Kidney (tissue), 13 donors: ENCODE measurements at regions not wholly inside any gene's neighbourhood (a gene's known extent, or its start where the extent isn't known, plus 50 kb on each side); places are given as distances from the start of the nearest gene placed in this dataset.

Experiments
- DNase-seq, 5 donors: peaks; one replicate each; pipeline ENCODE4 v3.0.0-alpha.2; 2013 to 2020
- FAIRE-seq: peaks from 2 replicates; lab custom pipeline; 2012; peaks lifted over from hg19 to GRCh38; lab: Jason Lieb, UNC
- H3K27ac ChIP-seq, 2 donors: one replicate each; pipeline ENCODE4 v1.7.0; 2013; ENCODE audit warnings: low read depth in 2 of 2, low read length in 2 of 2, inconsistent platforms in 1 of 2
- H3K27me3 ChIP-seq: one replicate; pipeline ENCODE4 v1.7.1; 2013; ENCODE audit warnings: low read length, inconsistent platforms; ENCODE audit not compliant: control insufficient read depth, insufficient read depth
- H3K36me3 ChIP-seq, 3 donors: one replicate each; pipeline versions ENCODE4 v1.7.0 to v1.7.1; 2013; ENCODE audit warnings: low read length in 3 of 3, control low read depth in 1 of 3, inconsistent platforms in 1 of 3; ENCODE audit not compliant: insufficient read depth in 3 of 3, control insufficient read depth in 2 of 3
- H3K4me1 ChIP-seq, 3 donors: one replicate each; pipeline versions ENCODE4 v1.7.0 to v1.7.1; 2013; ENCODE audit warnings: low read length in 3 of 3, inconsistent platforms in 1 of 3, low read depth in 1 of 3; ENCODE audit not compliant: control insufficient read depth in 2 of 3, insufficient read depth in 2 of 3
- H3K4me3 ChIP-seq, 3 donors: one replicate each; pipeline versions ENCODE4 v1.7.0 to v1.8.1; 2013; ENCODE audit warnings: low read length in 3 of 3, control low read depth in 1 of 3, inconsistent platforms in 1 of 3
- H3K9ac ChIP-seq, 3 donors: one replicate each; pipeline versions ENCODE4 v1.7.0 to v1.7.1; 2013; ENCODE audit warnings: low read length in 3 of 3, control low read depth in 1 of 3, inconsistent platforms in 1 of 3
- H3K9me3 ChIP-seq, 3 donors: one replicate each; pipeline versions ENCODE4 v1.7.0 to v1.7.1; 2013; ENCODE audit warnings: low read length in 3 of 3, control low read depth in 1 of 3, inconsistent platforms in 1 of 3; ENCODE audit not compliant: control insufficient read depth in 2 of 3, insufficient read depth in 1 of 3
- CTCF ChIP-seq: IDR thresholded peaks from 3 replicates; pipeline ENCODE4 v1.5.1; 2012; ENCODE audit warnings: mild to moderate bottlenecking, moderate library complexity, borderline replicate concordance; ENCODE audit not compliant: insufficient read depth; ENCODE audit errors: extremely low read depth
- intact Hi-C: fragments of 100-400 bp; cut with DNase I; formaldehyde crosslinking; loops from one replicate; pipeline ENCODE4 v1.11.1; 2022
- donor health status: control.
- donor health status: control.
- donor health status: control.
- donor health status: control.
- donor health status: control.
- donor health status: DM: yes; HTN: yes; CAD: no.
- donor health status: Normal renal cell carcinoma (clear cell type).

- no peaks in the 10 kb centered on the region for H3K9me3 ChIP-seq
- no peak for FAIRE-seq
- DNase-seq, result no peak
- no peaks in the 10 kb centered on the region for H3K4me1 ChIP-seq
- no peak overlapping the region for H3K4me3 ChIP-seq
- intact Hi-C loops, result no loop called here
- H3K9ac ChIP-seq, result no peak overlapping the region
- H3K27ac ChIP-seq, result no peak overlapping the region
- H3K27me3 ChIP-seq, result no peaks in the 10 kb centered on the region
- no peaks in the 10 kb centered on the region for H3K36me3 ChIP-seq
- no peak for TF ChIP-seq CTCF
These were observed 2101.0 kb downstream of the NCAM2 start for GRCh38 chr21:23099185-23099584.

GRCh38 chr21:23101111-23101510, 2102.9 kb downstream of the NCAM2 start:
- Histone ChIP-seq H3K4me1 (no peaks in the 10 kb centered on the region), H3K27ac (no peak overlapping the region), H3K9ac (no peak overlapping the region), H3K36me3 (no peaks in the 10 kb centered on the region), H3K9me3 (no peaks in the 10 kb centered on the region), H3K27me3 (no peaks in the 10 kb centered on the region), H3K4me3 (no peak overlapping the region)
- no peak for FAIRE-seq
- TF ChIP-seq CTCF, result no peak
- intact Hi-C loops, result no loop called here
- DNase-seq, result peak in 1 of 5 donors; percentile 46

- Histone ChIP-seq H3K27ac (no peak overlapping the region), H3K9me3 (no peaks in the 10 kb centered on the region), H3K27me3 (no peaks in the 10 kb centered on the region), H3K9ac (no peak overlapping the region), H3K4me3 (no peak overlapping the region), H3K4me1 (no peaks in the 10 kb centered on the region), H3K36me3 (no peaks in the 10 kb centered on the region)
- DNase-seq (no peak), FAIRE-seq (no peak)
- intact Hi-C loops, result no loop called here
- TF ChIP-seq CTCF, result no peak
These were observed 2110.3 kb downstream of the NCAM2 start for GRCh38 chr21:23108533-23108932.

- H3K4me1 ChIP-seq, result no peaks in the 10 kb centered on the region
- no peak for TF ChIP-seq CTCF
- DNase-seq (peak in 2 of 5 donors; percentile 22 to 47), FAIRE-seq (no peak)
- H3K27ac ChIP-seq, result no peak overlapping the region
- H3K27me3 ChIP-seq, result no peaks in the 10 kb centered on the region
- H3K36me3 ChIP-seq, result no peaks in the 10 kb centered on the region
- intact Hi-C loops, result no loop called here
- no peaks in the 10 kb centered on the region for H3K9me3 ChIP-seq
- H3K9ac ChIP-seq, result no peak overlapping the region
- no peak overlapping the region for H3K4me3 ChIP-seq
These were observed 2112.9 kb downstream of the NCAM2 start for GRCh38 chr21:23111070-23111600.
